GF-D8 (cell line): ENCODE measurements at regions not wholly inside any gene's neighbourhood (a gene's known extent, or its start where the extent isn't known, plus 50 kb on each side); places are given as distances from the start of the nearest gene placed in this dataset.

Source experiments
- DNase-seq: peaks from one replicate; lab custom pipeline; 2025; lab: John Stamatoyannopoulos, UW

- no peak for DNase-seq
These were observed 152.9 kb downstream of the RPS24 start for GRCh38 chr10:78186572-78186971.

- no peak for DNase-seq
These were observed 153.7 kb downstream of the RPS24 start for GRCh38 chr10:78187371-78187770.

GRCh38 chr10:78188446-78188845 is 154.8 kb downstream of the RPS24 start:
- DNase-seq: no peak

- DNase-seq: no peak
These were observed 156.6 kb downstream of the RPS24 start for GRCh38 chr10:78190051-78190825.

GRCh38 chr10:78191301-78191700 is 157.6 kb downstream of the RPS24 start:
- DNase-seq: no peak

GRCh38 chr10:78193189-78193588 is 159.5 kb downstream of the RPS24 start:
- DNase-seq: no peak

- DNase-seq: no peak
These were observed 160.4 kb downstream of the RPS24 start for GRCh38 chr10:78194050-78194449.

- DNase-seq: no peak
These were observed 161.1 kb downstream of the RPS24 start for GRCh38 chr10:78194539-78195402.

- no peak for DNase-seq
These were observed 162.7 kb downstream of the RPS24 start for GRCh38 chr10:78196396-78196795.

GRCh38 chr10:78196964-78197363 is 163.3 kb downstream of the RPS24 start:
- no peak for DNase-seq

- DNase-seq: no peak
These were observed 164.1 kb downstream of the RPS24 start for GRCh38 chr10:78197628-78198272.

- DNase-seq: no peak
These were observed 165.5 kb downstream of the RPS24 start for GRCh38 chr10:78199005-78199725.

GRCh38 chr10:78199759-78200158 is 166.1 kb downstream of the RPS24 start:
- DNase-seq: no peak

- DNase-seq: no peak
These were observed 167.0 kb downstream of the RPS24 start for GRCh38 chr10:78200686-78201085.

- no peak for DNase-seq
These were observed 168.7 kb downstream of the RPS24 start for GRCh38 chr10:78202386-78202785.

- no peak for DNase-seq
These were observed 170.5 kb downstream of the RPS24 start for GRCh38 chr10:78203915-78204818.

GRCh38 chr10:78205457-78206016 is 171.9 kb downstream of the RPS24 start:
- no peak for DNase-seq

- DNase-seq: no peak
These were observed 173.6 kb downstream of the RPS24 start for GRCh38 chr10:78207216-78207615.

GRCh38 chr10:78207776-78208175 is 174.1 kb downstream of the RPS24 start:
- no peak for DNase-seq

- no peak for DNase-seq
These were observed 176.3 kb downstream of the RPS24 start for GRCh38 chr10:78209970-78210369.

GRCh38 chr10:78210548-78210947 is 176.9 kb downstream of the RPS24 start:
- DNase-seq: no peak
